Pancreas (tissue), 10 donors: ENCODE measurements at regions not wholly inside any gene's neighbourhood (a gene's known extent, or its start where the extent isn't known, plus 50 kb on each side); places are given as distances from the start of the nearest gene placed in this dataset.
"Not testable (repeated sequence)": the region's sequence is repeated elsewhere in the genome, so short reads cannot be mapped to it uniquely, and the experiment has no call there.

Experiments used
- ATAC-seq, 4 donors: fragments of 200-7000 bp; cut with Tn5 transposase; one replicate each; pipeline versions ENCODE4 v1.8.0 to v1.9.1; 2020; ENCODE audit warnings: mild to moderate bottlenecking in 4 of 4, moderate library complexity in 4 of 4
- DNase-seq, 6 donors: peaks; one replicate each; pipeline ENCODE4 v3.0.0-alpha.2; 2020
- FAIRE-seq: peaks from 2 replicates; lab custom pipeline; 2012; peaks lifted over from hg19 to GRCh38; lab: Jason Lieb, UNC
- H3K27ac ChIP-seq, 4 donors: fragments of 200-600 bp; sonication (generic); 1 replicate in 3 of 4; 2 replicates in 1 of 4; pipeline versions ENCODE4 v1.5.0 to v1.8.0; 2020
- H3K27me3 ChIP-seq, 4 donors: fragments of 200-600 bp; one replicate each; pipeline ENCODE4 v1.8.0; 2021
- H3K36me3 ChIP-seq, 3 donors: fragments of 200-600 bp; sonication (generic) in 1 of 3; one replicate each; pipeline versions ENCODE4 v1.5.0 to v1.8.0; 2020 to 2021
- H3K4me1 ChIP-seq, 3 donors: fragments of 200-600 bp; one replicate each; pipeline ENCODE4 v1.8.0; 2021
- H3K4me3 ChIP-seq, 4 donors: fragments of 200-600 bp; sonication (generic) in 2 of 4; one replicate each; pipeline versions ENCODE4 v1.5.0 to v1.8.0; 2020 to 2021
- H3K9me3 ChIP-seq, 4 donors: fragments of 200-600 bp; one replicate each; pipeline ENCODE4 v1.8.0; 2021
- CTCF ChIP-seq, 4 donors: fragments of 200-600 bp; sonication (generic) in 3 of 4; IDR thresholded peaks; one replicate each; pipeline versions ENCODE4 v1.5.0 to v1.8.0; 2021; ENCODE audit warnings: antibody characterized with exemption in 4 of 4
- WGBS, 2 donors: extraction: QIAGEN DNeasy Blood & Tissue Kit; methylation state at CpG; one replicate each; pipeline ENCODE4 v1.1.7; 2013; 5-methylcytosine and 5-hydroxymethylcytosine counted together
- intact Hi-C, 3 donors: fragments of 100-400 bp; cut with DNase I; formaldehyde crosslinking; loops; one replicate each; pipeline versions ENCODE4 v1.11.1 to v1.14.2; 2022
- donor health status: healthy with polysubstance abuse.
- donor health status: DM: no; HTN: no; CAD: no; lungs with moderate emphysema.
- donor health status: DM: no; HTN: no; CAD: no.
- donor health status: control.
- donor health status: control.
- donor health status: Bipolar disorder and iron deficiency.
- donor health status: DM: yes; HTN: yes; CAD: no.
- donor health status: DM: no; HTN: no; CAD: no.
- donor health status: DM: no; HTN: no; CAD: no.
- donor health status: DM: yes; HTN: yes; CAD: no.

- FAIRE-seq = no peak
- TF ChIP-seq CTCF (IDR thresholded peaks at IDR 0.05) = no peak
Measured at GRCh38 chr4:132691026-132691425, 458.1 kb upstream of the PCDH10 start.

GRCh38 chr4:132691668-132692067 is 457.4 kb upstream of the PCDH10 start:
- no peaks in the 10 kb centered on the region for H3K9me3 ChIP-seq
- ATAC-seq = no peak
- no peak for FAIRE-seq
- no peak for DNase-seq
- H3K4me1 ChIP-seq = no peaks in the 10 kb centered on the region
- H3K4me3 ChIP-seq = no peak overlapping the region
- TF ChIP-seq CTCF (IDR thresholded peaks at IDR 0.05) = no peak
- 22 to 24% methylated on average over 2 of the region's 2 CpGs for WGBS, 2 donors
- no peaks in the 10 kb centered on the region for H3K36me3 ChIP-seq
- no peaks in the 10 kb centered on the region for H3K27me3 ChIP-seq
- H3K27ac ChIP-seq = no peak overlapping the region
- intact Hi-C loops = no loop called here

More at GRCh38 chr4:132691026-132691425, 458.1 kb upstream of the PCDH10 start:
- intact Hi-C loops = no loop called here
- no peak for DNase-seq
- H3K36me3 ChIP-seq = no peaks in the 10 kb centered on the region
- no peaks in the 10 kb centered on the region for H3K4me1 ChIP-seq
- no peak overlapping the region for H3K4me3 ChIP-seq
- no peak for ATAC-seq
- no peaks in the 10 kb centered on the region for H3K9me3 ChIP-seq
- no peaks in the 10 kb centered on the region for H3K27me3 ChIP-seq
- WGBS, 2 donors = 37 to 38% methylated on average over 2 of the region's 2 CpGs
- H3K27ac ChIP-seq = no peak overlapping the region

GRCh38 chr4:132694775-132695174 is 454.3 kb upstream of the PCDH10 start:
- DNase-seq = no peak
- intact Hi-C loops = no loop called here
- H3K9me3 ChIP-seq = no peaks in the 10 kb centered on the region
- H3K27ac ChIP-seq = no peak overlapping the region
- no peaks in the 10 kb centered on the region for H3K27me3 ChIP-seq
- no peak for ATAC-seq
- H3K36me3 ChIP-seq = no peaks in the 10 kb centered on the region
- no peak overlapping the region for H3K4me3 ChIP-seq
- FAIRE-seq = no peak
- H3K4me1 ChIP-seq = no peaks in the 10 kb centered on the region
- TF ChIP-seq CTCF (IDR thresholded peaks at IDR 0.05) = no peak

GRCh38 chr4:132697505-132697904 is 451.6 kb upstream of the PCDH10 start:
- FAIRE-seq, DNase-seq, H3K9me3 ChIP-seq, H3K4me1 ChIP-seq, H3K4me3 ChIP-seq, intact Hi-C loops, H3K27ac ChIP-seq, H3K27me3 ChIP-seq, ATAC-seq, H3K36me3 ChIP-seq: not testable (repeated sequence)
- WGBS, 2 donors = 53 to 62% methylated on average over 4 of the region's 4 CpGs

- ATAC-seq = peak in 2 of 4 donors; percentile 17 to 53
- Histone ChIP-seq H3K4me3 (no peak overlapping the region), H3K9me3 (no peaks in the 10 kb centered on the region), H3K4me1 (peaks cover 0 to 3% (median 0%) of the 10 kb centered on the region in 3 donors), H3K36me3 (no peaks in the 10 kb centered on the region), H3K27ac (no peak overlapping the region), H3K27me3 (no peaks in the 10 kb centered on the region)
- FAIRE-seq = no peak
- TF ChIP-seq CTCF (IDR thresholded peaks at IDR 0.05) = no peak
- DNase-seq = no peak
- WGBS, 2 donors = 8 to 17% methylated on average over 2 of the region's 2 CpGs
- intact Hi-C loops = no loop called here
Measured at GRCh38 chr4:132707955-132708354, 441.1 kb upstream of the PCDH10 start.
